ENCODE measurements at regions not wholly inside any gene's neighbourhood (a gene's known extent, or its start where the extent isn't known, plus 50 kb on each side); places are given as distances from the start of the nearest gene placed in this dataset.

DNA sequence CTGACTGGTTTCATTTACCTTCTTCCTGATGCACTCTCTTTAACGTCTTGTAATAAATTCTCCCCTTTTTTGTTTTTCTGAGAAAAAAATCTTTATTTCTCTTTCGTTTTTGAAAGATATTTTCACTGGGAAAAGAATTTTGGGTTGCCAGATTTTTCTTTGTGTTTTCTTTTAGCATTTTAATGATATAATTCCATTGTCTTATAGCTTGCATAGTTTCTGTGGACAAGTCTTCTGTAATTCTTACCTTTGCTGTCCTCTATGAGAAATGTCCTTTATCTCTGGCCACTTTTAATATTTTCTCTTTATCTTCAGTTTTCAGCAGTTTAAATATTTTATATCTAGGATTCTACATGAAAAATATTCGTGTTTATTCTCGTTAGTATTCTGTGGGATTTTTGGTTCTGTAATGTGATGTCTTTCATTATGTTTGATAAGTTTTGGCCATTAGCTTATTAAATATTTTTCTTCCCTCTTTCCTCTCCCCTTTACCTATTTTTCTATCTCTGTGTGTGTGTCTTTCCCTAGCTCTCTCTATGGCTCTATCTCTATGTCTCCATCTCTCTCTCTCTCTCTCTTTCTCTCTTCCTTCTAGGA, 236.5 kb downstream of the C16orf95 start:
- Histone ChIP-seq H3K4me3 (ENCODE audit: low read depth in 1 of 5, low read length in 5 of 5) (no peak overlapping the region), H3K27me3 (ENCODE audit: control insufficient read depth in 5 of 5, insufficient read depth in 4 of 5, low read length in 5 of 5) (peaks cover 0 to 15% (median 9%) of the 10 kb centered on the region in 5 donors), H3K27ac (ENCODE audit: low read depth, low read length) (no peak overlapping the region), H3K36me3 (ENCODE audit: control insufficient read depth in 5 of 5, insufficient read depth in 5 of 5, low read length in 5 of 5) (no peaks in the 10 kb centered on the region), H3K9ac (ENCODE audit: low read length in 5 of 5) (no peak overlapping the region), H3K9me3 (ENCODE audit: control insufficient read depth in 5 of 5, low read length in 5 of 5) (peaks cover 10 to 39% (median 26%) of the 10 kb centered on the region in 5 donors), H3K4me1 (ENCODE audit: control insufficient read depth in 5 of 5, insufficient read depth in 5 of 5, low read length in 5 of 5) (no peaks in the 10 kb centered on the region)

DNA sequence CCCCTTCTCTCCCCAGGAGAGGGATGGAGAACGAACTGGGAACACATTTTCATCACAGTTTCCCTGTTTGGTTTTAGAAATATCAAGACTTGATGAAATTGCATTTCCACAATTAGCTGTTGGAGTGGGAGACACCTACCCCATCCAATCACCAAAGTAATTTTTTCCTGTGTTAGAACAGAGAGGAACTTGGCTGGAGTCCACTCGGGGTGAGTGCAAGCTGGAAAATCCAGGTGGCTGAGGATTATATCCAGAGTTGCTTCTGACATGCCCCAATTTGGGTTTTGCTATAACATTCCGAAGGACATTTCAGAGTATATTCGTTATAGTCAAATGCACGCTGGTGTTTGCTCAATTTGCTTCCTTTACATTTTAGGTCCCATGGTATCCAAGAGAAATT, 231.8 kb downstream of the C16orf95 start:
- no peak overlapping the region for H3K4me3 ChIP-seq (ENCODE audit: low read depth in 1 of 5, low read length in 5 of 5)

DNA sequence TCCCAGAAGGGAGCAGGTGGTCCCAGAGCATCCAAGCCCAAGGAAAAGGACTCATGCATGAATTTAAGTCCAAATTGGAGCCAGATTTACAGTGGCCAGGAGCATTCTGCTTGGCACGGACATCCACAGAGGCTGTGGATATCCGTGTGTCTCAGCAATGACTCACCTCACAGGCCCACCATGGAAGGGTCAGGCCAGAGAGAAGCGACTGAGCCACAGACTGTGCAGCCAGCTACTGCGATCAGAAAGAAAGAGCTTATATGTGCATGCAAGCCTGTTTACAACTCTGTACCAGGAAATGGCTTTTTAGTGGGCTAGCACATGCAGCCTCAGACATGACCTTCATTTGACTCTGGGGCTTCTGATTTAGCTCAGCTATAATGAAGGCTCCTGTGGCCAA, 231.0 kb downstream of the C16orf95 start:
- Histone ChIP-seq H3K4me3 (ENCODE audit: low read depth in 1 of 5, low read length in 5 of 5) (no peak overlapping the region), H3K9me3 (ENCODE audit: control insufficient read depth in 5 of 5, low read length in 5 of 5) (peaks cover 7 to 20% (median 17%) of the 10 kb centered on the region in 5 donors), H3K36me3 (ENCODE audit: control insufficient read depth in 5 of 5, insufficient read depth in 5 of 5, low read length in 5 of 5) (no peaks in the 10 kb centered on the region), H3K27me3 (ENCODE audit: control insufficient read depth in 5 of 5, insufficient read depth in 4 of 5, low read length in 5 of 5) (no peaks in the 10 kb centered on the region), H3K4me1 (ENCODE audit: control insufficient read depth in 5 of 5, insufficient read depth in 5 of 5, low read length in 5 of 5) (no peaks in the 10 kb centered on the region), H3K9ac (ENCODE audit: low read length in 5 of 5) (no peak overlapping the region), H3K27ac (ENCODE audit: low read depth, low read length) (no peak overlapping the region)

More for the DNA sequence above, 231.8 kb downstream of the C16orf95 start:
- no peak overlapping the region for H3K27ac ChIP-seq (ENCODE audit: low read depth, low read length)
- H3K9me3 ChIP-seq (ENCODE audit: control insufficient read depth in 5 of 5, low read length in 5 of 5) = peaks cover 8 to 27% (median 23%) of the 10 kb centered on the region in 5 donors
- no peaks in the 10 kb centered on the region for H3K4me1 ChIP-seq (ENCODE audit: control insufficient read depth in 5 of 5, insufficient read depth in 5 of 5, low read length in 5 of 5)
- H3K36me3 ChIP-seq (ENCODE audit: control insufficient read depth in 5 of 5, insufficient read depth in 5 of 5, low read length in 5 of 5) = no peaks in the 10 kb centered on the region
- H3K27me3 ChIP-seq (ENCODE audit: control insufficient read depth in 5 of 5, insufficient read depth in 4 of 5, low read length in 5 of 5) = no peaks in the 10 kb centered on the region
- H3K9ac ChIP-seq (ENCODE audit: low read length in 5 of 5) = no peak overlapping the region

DNA sequence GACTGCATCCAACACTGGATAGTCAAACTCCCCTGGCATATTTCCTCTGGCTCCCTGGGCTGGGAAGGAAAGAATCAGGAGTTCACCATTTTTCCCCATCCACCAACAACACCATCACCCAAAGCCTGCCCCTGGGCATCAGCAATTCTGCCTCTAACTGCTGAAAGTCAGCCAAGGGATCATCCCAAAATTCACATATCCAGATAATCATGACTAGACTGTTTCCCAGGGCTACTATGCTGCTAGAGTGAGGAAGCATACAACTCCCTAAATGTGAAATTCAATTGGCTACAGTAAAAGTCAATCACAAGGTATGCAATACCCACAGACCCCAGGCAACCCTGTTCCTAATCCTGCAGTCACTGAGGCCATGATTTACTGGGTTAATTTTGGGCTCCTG, 230.6 kb downstream of the C16orf95 start:
- Histone ChIP-seq H3K36me3 (ENCODE audit: control insufficient read depth in 5 of 5, insufficient read depth in 5 of 5, low read length in 5 of 5) (no peaks in the 10 kb centered on the region), H3K4me1 (ENCODE audit: control insufficient read depth in 5 of 5, insufficient read depth in 5 of 5, low read length in 5 of 5) (no peaks in the 10 kb centered on the region), H3K4me3 (ENCODE audit: low read depth in 1 of 5, low read length in 5 of 5) (no peak overlapping the region), H3K27me3 (ENCODE audit: control insufficient read depth in 5 of 5, insufficient read depth in 4 of 5, low read length in 5 of 5) (no peaks in the 10 kb centered on the region), H3K9me3 (ENCODE audit: control insufficient read depth in 5 of 5, low read length in 5 of 5) (peaks cover 6 to 16% (median 13%) of the 10 kb centered on the region in 5 donors), H3K27ac (ENCODE audit: low read depth, low read length) (no peak overlapping the region), H3K9ac (ENCODE audit: low read length in 5 of 5) (no peak overlapping the region)

DNA sequence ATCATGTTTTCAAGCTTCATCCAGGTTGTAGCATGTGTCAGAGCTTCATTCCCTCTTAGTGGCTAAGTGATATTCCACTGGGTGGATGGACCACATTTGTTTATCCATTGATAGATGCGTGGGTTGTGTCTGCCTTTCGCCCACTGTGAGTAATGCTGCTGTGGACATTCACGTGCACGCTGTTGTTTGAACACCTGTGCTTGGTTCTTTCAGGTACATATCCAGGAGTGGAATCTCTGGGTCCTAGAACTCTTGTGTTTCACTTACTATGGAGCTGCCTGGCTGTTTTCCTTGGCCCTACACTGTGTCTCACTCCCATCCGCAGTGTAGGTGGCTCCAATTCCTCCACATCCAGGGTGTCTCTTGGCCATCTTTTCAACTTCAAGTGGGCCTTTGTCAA, 224.2 kb downstream of the C16orf95 start:
- H3K27ac ChIP-seq (ENCODE audit: low read depth, low read length) = no peak overlapping the region
- no peaks in the 10 kb centered on the region for H3K9me3 ChIP-seq (ENCODE audit: control insufficient read depth in 5 of 5, low read length in 5 of 5)
- no peak overlapping the region for H3K9ac ChIP-seq (ENCODE audit: low read length in 5 of 5)
- peaks cover 0 to 7% (median 4%) of the 10 kb centered on the region in 5 donors for H3K27me3 ChIP-seq (ENCODE audit: control insufficient read depth in 5 of 5, insufficient read depth in 4 of 5, low read length in 5 of 5)
- no peaks in the 10 kb centered on the region for H3K4me1 ChIP-seq (ENCODE audit: control insufficient read depth in 5 of 5, insufficient read depth in 5 of 5, low read length in 5 of 5)
- H3K4me3 ChIP-seq (ENCODE audit: low read depth in 1 of 5, low read length in 5 of 5) = no peak overlapping the region
- no peaks in the 10 kb centered on the region for H3K36me3 ChIP-seq (ENCODE audit: control insufficient read depth in 5 of 5, insufficient read depth in 5 of 5, low read length in 5 of 5)

DNA sequence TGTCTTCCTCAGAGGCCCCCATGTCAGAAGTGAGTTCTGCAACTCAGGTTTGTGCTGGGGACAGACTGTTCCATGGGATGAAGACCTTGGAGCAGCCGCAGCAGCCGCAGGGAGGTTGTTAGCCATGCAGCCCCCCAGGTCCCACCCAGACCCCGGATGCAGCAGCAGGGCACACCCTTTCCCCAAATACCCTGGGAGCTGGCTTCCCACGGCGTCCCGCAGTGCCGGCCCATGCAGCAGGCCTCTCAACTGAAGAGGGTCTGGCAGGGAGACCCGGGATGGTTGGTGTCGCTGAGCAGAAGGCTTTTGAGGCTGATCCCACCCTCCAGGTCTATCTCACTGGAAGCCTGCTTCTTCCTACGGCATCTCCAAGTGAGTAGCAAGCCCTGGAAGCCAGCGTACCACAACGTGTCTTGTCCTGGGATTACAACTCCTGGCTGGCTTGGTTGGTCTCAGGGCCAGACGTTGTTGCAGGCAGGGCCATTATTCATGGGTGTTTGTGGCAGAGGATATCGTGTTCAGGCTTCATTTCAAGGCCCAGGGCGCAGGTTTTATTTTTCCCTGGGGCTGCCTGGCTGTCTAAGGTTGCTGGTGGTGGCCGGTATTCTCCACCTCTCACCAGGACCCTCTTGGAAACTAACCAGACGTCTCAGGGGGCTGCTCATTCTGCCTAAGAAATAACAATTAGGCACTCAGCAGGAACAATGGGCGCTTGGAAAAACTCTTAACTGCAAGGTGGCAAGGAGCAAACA, 223.2 kb downstream of the C16orf95 start:
- Histone ChIP-seq H3K9me3 (ENCODE audit: control insufficient read depth in 5 of 5, low read length in 5 of 5) (no peaks in the 10 kb centered on the region), H3K9ac (ENCODE audit: low read length in 5 of 5) (no peak overlapping the region), H3K27ac (ENCODE audit: low read depth, low read length) (no peak overlapping the region), H3K4me3 (ENCODE audit: low read depth in 1 of 5, low read length in 5 of 5) (no peak overlapping the region), H3K4me1 (ENCODE audit: control insufficient read depth in 5 of 5, insufficient read depth in 5 of 5, low read length in 5 of 5) (no peaks in the 10 kb centered on the region), H3K27me3 (ENCODE audit: control insufficient read depth in 5 of 5, insufficient read depth in 4 of 5, low read length in 5 of 5) (peaks cover 0 to 13% (median 10%) of the 10 kb centered on the region in 5 donors), H3K36me3 (ENCODE audit: control insufficient read depth in 5 of 5, insufficient read depth in 5 of 5, low read length in 5 of 5) (no peaks in the 10 kb centered on the region)

DNA sequence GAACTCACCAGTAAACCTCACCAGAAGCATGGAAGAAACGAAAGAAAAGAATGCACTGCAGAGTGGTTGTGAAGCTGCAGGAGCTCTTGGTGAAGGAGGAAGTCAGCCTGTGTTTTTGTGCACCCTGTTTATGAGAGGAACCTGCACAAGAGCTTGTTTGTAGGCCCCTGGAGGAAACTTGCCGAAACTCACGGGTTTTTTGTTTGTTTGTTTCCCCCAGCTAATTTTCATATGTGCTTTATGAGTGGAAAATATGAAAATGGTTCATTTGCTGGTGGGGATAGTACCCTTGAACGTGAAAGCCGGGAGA, 222.7 kb downstream of the C16orf95 start:
- Histone ChIP-seq H3K4me1 (ENCODE audit: control insufficient read depth in 5 of 5, insufficient read depth in 5 of 5, low read length in 5 of 5) (no peaks in the 10 kb centered on the region), H3K27ac (ENCODE audit: low read depth, low read length) (no peak overlapping the region), H3K36me3 (ENCODE audit: control insufficient read depth in 5 of 5, insufficient read depth in 5 of 5, low read length in 5 of 5) (no peaks in the 10 kb centered on the region), H3K4me3 (ENCODE audit: low read depth in 1 of 5, low read length in 5 of 5) (no peak overlapping the region), H3K9ac (ENCODE audit: low read length in 5 of 5) (no peak overlapping the region), H3K27me3 (ENCODE audit: control insufficient read depth in 5 of 5, insufficient read depth in 4 of 5, low read length in 5 of 5) (peaks cover 0 to 18% (median 13%) of the 10 kb centered on the region in 5 donors), H3K9me3 (ENCODE audit: control insufficient read depth in 5 of 5, low read length in 5 of 5) (no peaks in the 10 kb centered on the region)

DNA sequence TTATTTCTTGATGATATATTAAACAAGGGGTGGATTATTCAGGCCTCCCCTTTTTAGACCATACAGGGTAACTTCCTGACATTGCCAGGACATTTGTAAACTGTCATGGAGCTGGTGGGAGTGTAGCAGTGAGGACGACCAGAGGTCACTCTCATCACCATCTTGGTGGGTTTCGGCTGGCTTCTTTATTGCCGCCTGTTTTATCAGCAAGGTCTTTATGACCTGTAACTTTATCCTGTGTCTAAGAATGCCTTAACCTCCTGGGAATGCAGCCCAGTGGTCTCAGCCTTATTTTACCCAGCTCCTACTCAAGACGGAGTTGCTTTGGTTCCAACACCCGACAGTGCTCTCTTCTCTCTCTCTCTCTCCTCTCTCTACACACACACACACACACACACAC, 221.9 kb downstream of the C16orf95 start:
- H3K4me3 ChIP-seq (ENCODE audit: low read depth in 1 of 5, low read length in 5 of 5) = no peak overlapping the region
- no peak overlapping the region for H3K27ac ChIP-seq (ENCODE audit: low read depth, low read length)
- H3K9me3 ChIP-seq (ENCODE audit: control insufficient read depth in 5 of 5, low read length in 5 of 5) = no peaks in the 10 kb centered on the region
- no peak overlapping the region for H3K9ac ChIP-seq (ENCODE audit: low read length in 5 of 5)
- no peaks in the 10 kb centered on the region for H3K36me3 ChIP-seq (ENCODE audit: control insufficient read depth in 5 of 5, insufficient read depth in 5 of 5, low read length in 5 of 5)
- peaks cover 0 to 23% (median 15%) of the 10 kb centered on the region in 5 donors for H3K27me3 ChIP-seq (ENCODE audit: control insufficient read depth in 5 of 5, insufficient read depth in 4 of 5, low read length in 5 of 5)
- H3K4me1 ChIP-seq (ENCODE audit: control insufficient read depth in 5 of 5, insufficient read depth in 5 of 5, low read length in 5 of 5) = no peaks in the 10 kb centered on the region

DNA sequence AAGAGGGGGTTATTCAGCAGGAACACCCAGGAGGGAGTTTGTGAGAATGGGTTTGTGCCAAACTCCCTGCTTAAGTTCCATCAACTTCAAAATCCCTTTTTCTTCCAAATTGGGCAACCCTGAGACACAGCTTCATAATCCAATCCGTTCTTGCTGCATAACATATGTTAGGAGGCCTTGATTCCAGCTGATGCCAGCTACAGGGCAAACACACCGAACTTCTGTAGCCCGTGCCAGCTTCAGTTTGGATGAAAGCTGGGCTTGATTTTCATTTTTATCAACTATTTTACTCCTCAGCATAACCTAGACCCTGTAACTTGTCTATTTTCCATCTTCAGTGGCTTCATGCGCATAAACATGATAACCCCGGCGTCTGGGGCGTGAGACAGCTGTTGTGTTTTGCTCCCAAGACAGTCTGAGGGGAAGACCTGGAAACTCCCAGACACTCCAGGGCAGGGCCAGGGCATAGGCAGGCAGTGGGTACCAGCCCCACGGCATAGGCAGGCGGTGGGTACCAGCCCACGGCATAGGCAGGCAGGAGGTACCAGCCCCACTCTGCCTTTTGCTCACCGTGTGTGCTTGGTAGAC, 220.4 kb downstream of the C16orf95 start:
- Histone ChIP-seq H3K4me3 (ENCODE audit: low read depth in 1 of 5, low read length in 5 of 5) (no peak overlapping the region), H3K36me3 (ENCODE audit: control insufficient read depth in 5 of 5, insufficient read depth in 5 of 5, low read length in 5 of 5) (no peaks in the 10 kb centered on the region), H3K27me3 (ENCODE audit: control insufficient read depth in 5 of 5, insufficient read depth in 4 of 5, low read length in 5 of 5) (peaks cover 0 to 25% (median 15%) of the 10 kb centered on the region in 5 donors), H3K27ac (ENCODE audit: low read depth, low read length) (no peak overlapping the region), H3K4me1 (ENCODE audit: control insufficient read depth in 5 of 5, insufficient read depth in 5 of 5, low read length in 5 of 5) (no peaks in the 10 kb centered on the region), H3K9me3 (ENCODE audit: control insufficient read depth in 5 of 5, low read length in 5 of 5) (no peaks in the 10 kb centered on the region), H3K9ac (ENCODE audit: low read length in 5 of 5) (no peak overlapping the region)

DNA sequence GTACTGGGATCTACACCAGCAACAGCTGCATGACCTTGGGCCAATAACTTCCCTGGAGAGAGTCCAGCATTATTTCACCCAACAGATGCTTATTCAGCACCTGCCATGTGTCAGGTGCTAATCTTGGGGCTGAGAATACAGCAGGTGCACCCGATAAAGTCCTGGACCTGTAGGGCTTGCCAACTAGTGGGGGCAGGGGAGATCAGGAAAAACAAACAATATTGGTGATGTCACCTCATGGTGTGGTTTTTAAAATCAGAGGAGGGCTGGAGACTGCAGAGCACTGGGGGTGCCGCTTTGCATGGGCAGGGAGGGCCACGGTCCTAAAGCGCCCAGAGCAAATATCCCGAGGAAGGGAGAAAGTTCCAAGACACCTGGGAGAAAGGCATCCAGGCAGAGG, 218.8 kb downstream of the C16orf95 start:
- H3K36me3 ChIP-seq (ENCODE audit: control insufficient read depth in 5 of 5, insufficient read depth in 5 of 5, low read length in 5 of 5) = no peaks in the 10 kb centered on the region

More for the DNA sequence above, 218.8 kb downstream of the C16orf95 start:
- Histone ChIP-seq H3K27me3 (ENCODE audit: control insufficient read depth in 5 of 5, insufficient read depth in 4 of 5, low read length in 5 of 5) (peaks cover 0 to 25% (median 15%) of the 10 kb centered on the region in 5 donors), H3K27ac (ENCODE audit: low read depth, low read length) (no peak overlapping the region), H3K9me3 (ENCODE audit: control insufficient read depth in 5 of 5, low read length in 5 of 5) (no peaks in the 10 kb centered on the region), H3K4me3 (ENCODE audit: low read depth in 1 of 5, low read length in 5 of 5) (no peak overlapping the region), H3K9ac (ENCODE audit: low read length in 5 of 5) (no peak overlapping the region), H3K4me1 (ENCODE audit: control insufficient read depth in 5 of 5, insufficient read depth in 5 of 5, low read length in 5 of 5) (no peaks in the 10 kb centered on the region)
